NCI-H1105 treated with DMSO at 0.1 percent for 48 hours (cell line): ENCODE measurements at regions not wholly inside any gene's neighbourhood (a gene's known extent, or its start where the extent isn't known, plus 50 kb on each side); places are given as distances from the start of the nearest gene placed in this dataset.

Source experiments
- DNase-seq: peaks from one replicate; lab custom pipeline; 2025; lab: John Stamatoyannopoulos, UW

DNA sequence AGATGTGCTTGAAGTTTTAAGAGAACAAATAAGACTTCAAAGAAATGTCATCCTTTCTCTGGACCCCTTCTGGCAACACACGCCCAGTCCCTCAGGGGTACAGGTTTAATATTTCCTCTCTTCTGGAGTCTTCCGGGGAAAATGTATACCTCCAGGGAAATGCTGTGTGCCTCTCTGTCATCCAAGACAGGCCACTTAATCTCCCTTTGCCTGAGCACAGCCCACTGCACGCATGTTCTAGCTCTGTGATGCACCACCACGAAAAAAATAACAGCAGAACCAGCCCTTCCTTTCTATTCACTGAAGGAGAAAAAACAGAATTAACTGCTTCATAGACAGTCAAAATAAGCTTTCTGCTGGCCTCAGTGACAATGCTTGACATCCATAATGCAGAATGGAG, 140.1 kb downstream of the RBFOX3 start:
- no peak for DNase-seq

GRCh38 chr17:79469646-79470045, 141.2 kb downstream of the RBFOX3 start:
- DNase-seq: no peak

DNA sequence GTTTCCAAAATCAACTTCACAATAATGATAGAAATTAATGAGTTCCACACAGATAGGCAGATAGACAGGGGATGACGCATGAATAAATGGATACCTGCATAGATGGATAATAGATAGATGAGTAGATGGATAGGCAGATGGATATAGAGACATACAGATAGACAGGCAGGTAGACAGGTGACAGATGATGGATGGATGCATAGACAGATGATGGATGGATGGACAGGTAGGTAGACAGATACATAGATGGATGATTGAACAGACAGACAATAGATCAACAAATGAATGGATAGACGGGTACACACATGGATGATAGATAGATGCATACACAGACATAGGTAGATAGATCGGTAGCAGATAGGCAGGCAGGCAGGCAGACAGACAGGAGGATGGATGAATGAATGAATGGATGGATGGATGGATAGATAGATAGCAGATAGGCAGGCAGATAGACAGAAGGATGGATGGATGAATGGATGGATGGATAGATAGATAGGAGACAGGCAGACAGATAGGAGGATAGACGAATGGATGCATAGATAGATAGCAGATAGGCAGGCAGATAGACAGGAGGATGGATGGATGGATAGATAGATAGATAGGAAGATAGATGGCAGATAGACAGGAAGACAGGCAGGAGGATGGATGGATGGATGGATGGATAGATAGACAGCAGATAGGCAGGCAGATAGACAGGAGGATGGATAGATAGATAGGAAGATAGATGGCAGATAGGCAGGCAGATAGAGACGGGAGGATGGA, 142.5 kb downstream of the RBFOX3 start:
- DNase-seq: no peak

- no peak for DNase-seq
Observed at GRCh38 chr17:79466562-79467350, 144.1 kb downstream of the RBFOX3 start.

DNA sequence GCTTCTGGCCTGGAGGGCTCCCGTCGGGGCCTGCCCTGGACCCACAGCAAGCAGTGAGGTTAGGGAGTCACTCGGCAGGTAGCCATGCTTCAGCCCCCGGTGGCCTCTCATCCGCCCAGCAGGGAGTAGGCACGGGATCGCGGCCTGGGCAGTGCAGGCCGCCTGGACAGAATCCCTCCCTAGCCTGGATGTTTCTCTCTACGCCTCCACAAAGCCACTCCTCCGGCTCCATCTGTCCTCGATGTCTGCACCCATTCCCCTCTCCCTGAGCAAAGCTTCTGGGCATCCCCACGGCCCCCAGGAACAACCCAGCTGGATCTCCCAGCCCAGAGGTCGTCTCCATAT, 145.2 kb downstream of the RBFOX3 start:
- no peak for DNase-seq

DNA sequence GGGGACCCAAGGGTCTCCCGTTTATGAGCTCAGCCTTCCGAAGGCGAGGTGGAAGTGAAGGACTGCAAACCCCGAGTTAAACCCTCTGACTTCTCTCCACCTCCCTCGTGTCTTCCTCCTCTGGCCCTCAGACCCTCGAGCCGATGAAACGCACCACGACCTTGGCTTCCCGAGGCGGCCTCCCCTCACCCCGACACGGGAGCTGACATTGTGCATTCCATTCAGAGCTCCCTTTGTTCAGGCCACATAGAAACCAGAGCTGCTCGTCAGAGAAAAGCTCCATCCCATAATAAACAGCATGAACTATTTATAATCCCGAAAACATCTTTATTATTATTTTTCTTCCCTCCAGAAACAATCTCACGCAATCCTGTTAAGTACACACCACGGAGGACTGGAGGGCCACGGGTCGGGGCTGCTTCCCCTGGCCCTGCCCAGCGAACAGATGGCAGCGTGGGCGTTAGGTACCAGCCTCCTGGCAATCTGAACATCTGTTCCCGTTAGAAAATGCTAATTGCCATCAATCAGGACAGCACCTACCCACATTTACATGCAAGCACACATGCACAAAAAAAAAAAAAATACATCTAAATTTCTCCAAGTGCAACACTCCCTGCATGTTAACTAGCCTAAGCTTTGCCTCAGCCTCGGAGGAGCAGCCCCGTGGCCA, 145.7 kb downstream of the RBFOX3 start:
- no peak for DNase-seq

- no peak for DNase-seq
Observed at GRCh38 chr17:79464318-79465010, 146.4 kb downstream of the RBFOX3 start.

- no peak for DNase-seq
Observed at GRCh38 chr17:79463421-79464317, 147.2 kb downstream of the RBFOX3 start.

DNA sequence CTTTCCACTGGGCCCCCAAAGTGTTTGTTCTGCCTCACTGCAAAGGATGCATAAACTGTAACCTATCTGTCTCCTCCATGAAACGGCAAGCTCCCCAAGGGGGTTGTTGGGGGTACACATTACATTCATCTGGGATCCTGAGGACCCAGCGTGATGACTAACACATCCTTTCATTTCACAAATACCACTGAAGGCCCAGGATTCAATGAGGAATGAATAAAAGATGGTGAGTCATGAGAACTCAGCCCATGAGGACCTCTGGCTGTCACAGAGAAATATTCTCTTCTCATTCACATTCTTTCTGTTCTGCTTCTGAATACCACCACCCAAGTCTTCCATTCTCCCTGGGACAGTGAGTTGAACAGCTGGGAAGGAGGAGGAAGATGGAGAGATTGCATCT, 149.8 kb downstream of the RBFOX3 start:
- DNase-seq: no peak

DNA sequence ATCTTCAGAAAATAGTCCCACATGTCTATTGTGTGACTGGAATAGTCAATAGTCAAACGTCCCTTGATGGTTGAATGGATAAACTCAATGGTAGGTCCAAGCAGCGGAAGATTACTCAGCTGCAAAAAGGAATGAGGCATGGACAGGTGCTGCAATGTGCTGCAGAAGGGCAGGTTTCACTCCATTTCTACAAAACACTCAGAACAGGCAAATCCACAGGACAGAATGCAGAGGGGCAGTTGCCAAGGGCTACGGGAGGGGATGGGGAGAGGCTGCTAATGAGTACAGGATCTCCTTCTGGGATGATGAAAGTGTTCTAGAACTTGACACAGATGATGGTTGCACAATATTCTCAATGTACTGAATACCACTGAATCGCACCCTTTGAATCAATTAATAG, 151.0 kb downstream of the RBFOX3 start:
- DNase-seq: no peak

GRCh38 chr17:79459003-79459655, 151.7 kb downstream of the RBFOX3 start:
- DNase-seq: no peak

- no peak for DNase-seq
Observed at GRCh38 chr17:79458356-79458755, 152.5 kb downstream of the RBFOX3 start.

DNA sequence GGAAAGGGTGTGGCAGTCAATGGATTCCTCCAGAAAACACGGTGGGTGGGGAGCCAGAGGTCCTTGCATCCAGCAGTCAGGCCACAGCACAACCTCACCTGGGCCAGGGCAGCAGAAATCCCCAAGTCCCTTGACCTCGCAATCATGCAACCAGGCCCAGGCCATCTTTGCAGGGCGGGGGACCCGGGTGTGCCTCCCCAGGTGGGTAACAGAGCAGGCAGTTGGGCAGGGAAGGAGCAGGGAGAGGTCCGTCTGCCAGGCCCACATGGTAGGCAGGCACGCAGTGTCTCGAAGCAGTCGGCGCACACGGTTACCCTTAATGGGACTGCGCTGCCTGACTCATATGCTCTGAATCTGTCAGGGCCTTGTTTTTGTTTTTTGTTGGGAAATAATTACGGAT, 153.0 kb downstream of the RBFOX3 start:
- no peak for DNase-seq

DNA sequence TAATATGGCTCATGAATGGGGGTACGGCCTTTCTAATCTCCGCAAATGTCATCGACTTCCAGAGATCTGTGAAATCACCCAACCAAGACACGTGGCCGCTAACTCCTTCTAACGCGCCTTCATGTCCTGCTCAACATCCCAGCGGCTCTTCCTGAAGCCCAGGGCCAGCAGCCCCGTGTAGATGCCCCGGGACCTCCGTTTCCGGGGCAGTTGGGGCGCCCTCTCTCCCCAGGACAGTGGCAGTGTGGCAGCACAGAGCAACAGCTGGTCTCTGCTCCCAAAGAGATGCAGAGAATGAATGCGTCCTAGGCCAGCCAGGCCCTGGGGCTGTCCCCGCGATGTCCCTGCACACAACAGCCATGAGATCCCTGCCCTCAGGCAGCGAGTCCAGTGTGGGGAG, 153.5 kb downstream of the RBFOX3 start:
- DNase-seq: no peak

DNA sequence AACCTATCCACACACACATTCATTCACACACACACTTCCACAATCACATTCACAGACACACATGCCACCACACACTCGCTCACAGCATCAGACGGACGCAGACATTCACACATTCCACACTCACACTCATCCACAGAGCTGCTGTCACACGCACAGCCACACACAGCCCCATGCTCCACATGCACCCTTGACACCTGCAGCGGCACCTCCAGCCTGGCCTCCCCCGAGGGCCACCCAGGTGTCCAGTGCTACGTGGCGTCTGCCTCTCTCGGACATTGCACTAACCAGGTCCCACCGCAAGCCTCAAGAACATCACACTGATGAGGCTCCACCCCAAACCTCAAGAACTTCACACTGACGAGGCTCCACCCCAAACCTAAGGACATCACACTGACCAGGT, 155.2 kb downstream of the RBFOX3 start:
- DNase-seq: no peak

DNA sequence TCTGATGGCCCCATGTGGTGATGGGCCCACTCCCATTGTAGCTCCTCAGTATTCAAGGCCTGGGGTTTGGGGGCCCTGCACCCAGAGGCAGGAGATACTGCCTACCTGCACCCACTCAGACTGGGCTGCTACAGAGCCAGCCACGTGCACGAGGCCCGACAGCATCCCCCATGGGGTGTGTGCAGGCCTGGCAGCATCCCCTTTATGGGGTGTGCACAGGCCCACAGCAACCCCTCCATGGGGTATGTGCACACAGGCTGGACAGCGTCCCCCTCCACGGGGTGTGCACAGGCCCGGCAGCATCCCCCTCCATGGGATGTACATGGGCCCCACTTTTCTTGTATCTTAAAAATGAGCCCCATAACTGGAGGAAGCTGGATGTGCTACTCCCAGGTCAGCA, 156.0 kb downstream of the RBFOX3 start:
- DNase-seq: no peak

DNA sequence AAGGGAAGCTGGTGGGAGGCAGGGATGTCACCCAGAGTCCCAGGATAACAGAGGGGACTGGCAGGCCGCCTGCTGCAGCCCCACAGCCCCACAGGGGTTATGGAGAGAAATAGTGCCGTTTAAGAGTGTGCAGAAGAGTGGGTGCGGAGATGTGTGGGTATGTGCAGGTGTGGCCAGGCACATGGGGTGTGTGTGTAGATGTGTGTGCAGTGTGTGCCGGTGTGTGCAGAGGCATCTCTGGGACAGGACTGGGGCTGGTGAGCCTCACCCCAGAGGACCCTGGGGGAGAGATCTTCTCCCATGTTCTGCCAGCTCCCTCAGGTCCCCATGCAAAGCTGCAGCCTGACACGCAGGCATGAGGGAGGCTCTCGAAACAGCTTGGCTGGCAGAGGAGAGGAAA, 157.4 kb downstream of the RBFOX3 start:
- DNase-seq: no peak

GRCh38 chr17:79452706-79453105, 158.1 kb downstream of the RBFOX3 start:
- no peak for DNase-seq

GRCh38 chr17:79451167-79451566, 159.7 kb downstream of the RBFOX3 start:
- DNase-seq: no peak

GRCh38 chr17:79446399-79447009, 164.3 kb downstream of the RBFOX3 start:
- DNase-seq: no peak

GRCh38 chr17:79444198-79444597, 166.7 kb downstream of the RBFOX3 start:
- no peak for DNase-seq
